ENCODE measurements at regions not wholly inside any gene's neighbourhood (a gene's known extent, or its start where the extent isn't known, plus 50 kb on each side); places are given as distances from the start of the nearest gene placed in this dataset.
"Not testable (repeated sequence)": the region's sequence is repeated elsewhere in the genome, so short reads cannot be mapped to it uniquely, and the experiment has no call there.

- DNase-seq (ENCODE audit: low read depth in 2 of 2): no peak
Observed at GRCh38 chr2:52724585-52724984, 1043.0 kb upstream of the CHAC2 start.

DNA sequence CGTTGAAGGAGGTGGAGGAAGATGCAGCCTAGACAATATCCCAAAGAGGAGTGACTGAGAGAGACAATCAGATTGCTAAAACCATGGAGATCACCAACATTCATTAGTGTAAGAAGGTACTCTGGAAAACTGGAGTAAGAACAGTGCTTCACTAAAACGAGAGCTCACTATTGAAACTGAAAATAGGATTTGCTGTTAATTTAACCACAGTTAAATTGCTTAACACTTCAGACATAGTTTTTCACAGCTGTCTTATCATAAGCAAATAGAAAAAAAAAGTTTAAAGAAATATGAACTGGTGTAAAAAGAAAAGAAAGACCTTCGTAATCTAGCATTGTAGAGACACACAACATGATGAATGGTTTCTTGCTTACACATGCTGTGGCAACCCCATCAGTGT is 1049.8 kb upstream of the CHAC2 start:
- DNase-seq (ENCODE audit: low read depth in 2 of 2): no peak

- DNase-seq (ENCODE audit: low read depth in 2 of 2): no peak
Observed at GRCh38 chr2:52710810-52711618, 1056.6 kb upstream of the CHAC2 start.

- no peak for DNase-seq (ENCODE audit: low read depth in 2 of 2)
Observed at GRCh38 chr2:52704251-52704650, 1063.4 kb upstream of the CHAC2 start.

GRCh38 chr2:52703004-52703403 is 1064.6 kb upstream of the CHAC2 start:
- no peak for DNase-seq (ENCODE audit: low read depth in 2 of 2)

DNA sequence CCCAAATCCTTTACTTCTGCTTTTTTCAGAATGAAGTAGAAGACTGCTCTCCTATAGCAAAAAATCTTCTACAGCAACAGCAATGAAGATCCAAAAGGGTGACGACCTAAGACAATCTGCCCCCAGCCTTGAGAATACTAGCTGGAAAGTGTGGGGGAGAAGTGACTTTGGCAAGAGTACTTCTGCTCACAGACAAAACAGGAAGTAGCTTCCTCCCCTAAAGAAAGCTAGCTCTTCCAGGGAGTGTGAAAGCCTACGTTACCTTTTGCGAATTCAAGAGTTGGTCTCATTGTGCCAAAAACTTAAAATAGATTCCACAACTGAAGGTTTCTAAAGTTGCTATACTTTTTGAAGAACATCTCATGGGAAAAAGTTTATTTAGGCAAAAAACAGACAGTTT is 1069.2 kb upstream of the CHAC2 start:
- DNase-seq (ENCODE audit: low read depth in 2 of 2): no peak

- DNase-seq (ENCODE audit: low read depth in 2 of 2): no peak
Observed at GRCh38 chr2:52697690-52698089, 1069.9 kb upstream of the CHAC2 start.

DNA sequence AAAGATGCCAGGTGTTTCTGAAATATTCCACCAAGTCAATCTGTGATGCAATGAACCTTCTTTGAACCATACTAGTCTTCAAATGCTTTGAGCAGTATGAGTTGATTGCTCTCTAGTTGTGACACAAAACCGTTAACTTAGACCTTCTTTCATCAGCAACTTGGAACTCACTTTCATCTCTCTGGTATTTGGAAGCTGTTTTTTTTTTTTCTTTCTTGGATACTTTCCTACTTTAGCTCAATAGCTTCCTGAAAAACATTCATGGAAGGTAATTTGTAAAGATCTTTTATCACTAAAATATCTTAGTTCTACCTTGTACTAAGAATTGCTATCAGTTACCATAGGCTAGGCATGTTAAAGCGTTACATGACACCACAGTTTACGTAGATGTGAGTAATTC is 1071.9 kb upstream of the CHAC2 start:
- DNase-seq (ENCODE audit: low read depth in 2 of 2): no peak

- no peak for DNase-seq (ENCODE audit: low read depth in 2 of 2)
Observed at GRCh38 chr2:52686935-52687334, 1080.7 kb upstream of the CHAC2 start.

DNA sequence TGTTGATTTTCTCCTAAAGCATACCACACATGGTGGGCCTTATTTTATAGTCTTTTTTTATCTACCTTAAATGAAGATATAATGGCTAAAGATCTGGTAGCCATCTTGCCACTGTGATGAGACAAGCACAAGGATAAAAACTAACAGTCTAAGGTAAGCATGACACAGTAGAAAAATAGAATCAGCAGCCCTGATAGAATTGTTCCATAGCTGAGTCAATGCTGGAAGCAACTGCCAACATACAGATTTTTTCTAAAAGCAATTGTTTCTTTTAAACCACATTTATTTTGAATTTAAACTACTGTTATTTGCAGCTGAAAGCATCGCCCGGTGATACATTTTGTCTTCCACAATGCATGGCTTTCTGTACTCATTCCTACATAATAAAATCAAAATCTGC is 1091.5 kb upstream of the CHAC2 start:
- no peak for DNase-seq (ENCODE audit: low read depth in 2 of 2)

DNA sequence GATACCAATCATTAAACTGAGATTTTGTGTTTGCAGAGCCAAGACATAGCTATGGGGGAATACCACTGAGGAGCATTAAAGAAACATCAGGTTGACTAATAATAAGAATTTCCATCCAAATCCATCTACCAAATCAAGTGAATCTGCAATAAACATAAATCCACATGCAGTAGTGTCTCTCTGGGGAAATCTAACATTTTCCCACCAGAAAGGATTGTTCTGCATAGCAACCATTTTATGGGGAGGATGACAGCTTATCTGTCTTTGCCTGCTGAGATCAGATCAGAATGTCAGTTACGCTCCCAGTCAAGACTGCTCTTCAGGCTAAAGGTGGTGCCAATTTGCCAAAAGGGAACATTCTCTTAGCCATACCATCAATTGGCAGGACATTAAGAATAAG is 1098.9 kb upstream of the CHAC2 start:
- no peak for DNase-seq (ENCODE audit: low read depth in 2 of 2)

GRCh38 chr2:52659546-52659945 is 1108.1 kb upstream of the CHAC2 start:
- DNase-seq (ENCODE audit: low read depth in 2 of 2): no peak

GRCh38 chr2:52658598-52658997 is 1109.0 kb upstream of the CHAC2 start:
- no peak for DNase-seq (ENCODE audit: low read depth in 2 of 2)

GRCh38 chr2:52639692-52640091 is 1127.9 kb upstream of the CHAC2 start:
- DNase-seq (ENCODE audit: low read depth in 2 of 2): no peak

GRCh38 chr2:52632543-52632942 is 1135.1 kb upstream of the CHAC2 start:
- no peak for DNase-seq (ENCODE audit: low read depth in 2 of 2)

GRCh38 chr2:52629944-52630343 is 1137.7 kb upstream of the CHAC2 start:
- no peak for DNase-seq (ENCODE audit: low read depth in 2 of 2)

- no peak for DNase-seq (ENCODE audit: low read depth in 2 of 2)
Observed at GRCh38 chr2:52629531-52629930, 1138.1 kb upstream of the CHAC2 start.

- DNase-seq (ENCODE audit: low read depth in 2 of 2): no peak
Observed at GRCh38 chr2:52622266-52622665, 1145.3 kb upstream of the CHAC2 start.

- DNase-seq (ENCODE audit: low read depth in 2 of 2): no peak
Observed at GRCh38 chr2:52613064-52613463, 1154.5 kb upstream of the CHAC2 start.

DNA sequence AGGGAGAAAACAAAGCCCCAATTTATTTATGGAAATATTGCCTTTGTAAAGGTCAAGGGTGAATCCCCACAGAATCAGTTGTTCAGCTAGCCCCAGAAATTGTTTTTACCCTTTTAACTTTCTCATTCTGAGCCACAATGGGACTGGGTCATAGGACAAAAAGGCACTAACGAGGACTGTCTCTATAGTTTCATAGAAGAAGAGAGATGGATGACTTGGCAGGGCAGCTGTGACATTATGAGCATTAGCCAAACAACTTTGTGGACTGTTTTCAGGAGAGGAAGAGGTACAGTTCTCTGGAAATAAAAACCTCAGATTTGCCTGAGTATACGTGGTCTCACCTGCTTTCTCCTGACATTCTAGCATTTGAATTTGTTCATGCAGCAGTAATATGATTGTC is 1155.8 kb upstream of the CHAC2 start:
- no peak for DNase-seq (ENCODE audit: low read depth in 2 of 2)

DNA sequence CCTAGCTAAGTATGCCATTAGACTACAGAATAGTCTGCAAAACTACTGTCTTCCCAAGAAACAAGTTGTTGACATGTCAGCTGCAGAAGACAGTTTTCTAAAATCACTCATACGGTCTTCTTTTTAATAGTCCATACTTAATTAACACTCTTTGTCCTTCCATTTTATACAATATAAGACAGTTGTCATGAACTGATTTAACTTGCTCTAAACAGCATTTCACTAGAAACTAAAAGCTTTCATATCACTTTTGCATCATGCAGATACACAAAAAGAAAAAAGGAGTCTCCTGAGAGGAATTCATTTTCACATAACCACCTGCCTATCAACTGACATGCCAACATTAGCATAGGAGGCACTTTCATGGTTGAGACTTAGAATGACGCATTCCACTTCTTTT is 1159.6 kb upstream of the CHAC2 start:
- DNase-seq (ENCODE audit: low read depth in 2 of 2): no peak

GRCh38 chr2:52597346-52597745 is 1170.3 kb upstream of the CHAC2 start:
- DNase-seq (ENCODE audit: low read depth in 2 of 2): no peak

DNA sequence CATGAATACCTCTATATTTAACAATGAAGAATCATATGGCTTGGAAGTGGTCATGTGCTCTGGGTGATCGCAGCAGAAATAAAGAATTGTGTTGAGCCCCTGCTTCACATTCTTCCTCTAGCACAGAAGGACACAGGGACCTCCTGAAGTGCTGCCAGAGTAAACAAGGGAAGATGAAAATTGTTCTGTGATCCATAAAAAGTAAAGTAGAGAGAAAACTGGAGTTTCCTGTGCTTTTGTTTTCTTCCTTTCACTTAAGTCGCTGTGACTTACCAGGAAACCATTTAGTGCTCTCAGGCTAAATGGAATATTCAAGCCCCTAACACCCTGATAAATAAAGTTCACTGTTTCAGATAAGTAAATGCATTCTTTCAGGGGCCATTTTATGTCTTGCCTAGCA is 1173.6 kb upstream of the CHAC2 start:
- no peak for DNase-seq (ENCODE audit: low read depth in 2 of 2)

GRCh38 chr2:52584071-52584470 is 1183.5 kb upstream of the CHAC2 start:
- DNase-seq (ENCODE audit: low read depth in 2 of 2): not testable (repeated sequence)

Data from dermis microvascular lymphatic vessel endothelial cell (primary cell).